Esophagus squamous epithelium (tissue), 5 donors: ENCODE measurements at regions not wholly inside any gene's neighbourhood (a gene's known extent, or its start where the extent isn't known, plus 50 kb on each side); places are given as distances from the start of the nearest gene placed in this dataset.

ENCODE experiments used
- DNase-seq: peaks from one replicate; lab custom pipeline; 2025; lab: John Stamatoyannopoulos, UW
- H3K27ac ChIP-seq, 4 donors: fragments of 200-600 bp; sonication (generic); one replicate each; pipeline ENCODE4 v1.5.1; 2016 to 2019; ENCODE audit warnings: mild to moderate bottlenecking in 1 of 4
- H3K27me3 ChIP-seq, 4 donors: fragments of 200-600 bp; sonication (generic); 1 replicate in 3 of 4; 2 replicates in 1 of 4; pipeline versions ENCODE4 v1.5.1 to v1.6.0; 2017 to 2021; ENCODE audit warnings: antibody characterized with exemption in 1 of 4
- H3K36me3 ChIP-seq, 3 donors: fragments of 200-600 bp; sonication (generic); one replicate each; pipeline ENCODE4 v1.5.1; 2016 to 2019
- H3K4me1 ChIP-seq, 3 donors: fragments of 200-600 bp; sonication (generic); one replicate each; pipeline ENCODE4 v1.5.1; 2017 to 2019
- H3K4me3 ChIP-seq, 4 donors: fragments of 200-600 bp; sonication (generic); 1 replicate in 3 of 4; 2 replicates in 1 of 4; pipeline ENCODE4 v1.5.1; 2016 to 2019; ENCODE audit warnings: mild to moderate bottlenecking in 2 of 4, moderate library complexity in 1 of 4
- H3K9me3 ChIP-seq, 3 donors: fragments of 200-600 bp; sonication (generic); one replicate each; pipeline ENCODE4 v1.5.1; 2016 to 2019
- CTCF ChIP-seq, 6 experiments: fragments of 450-650 bp in 4 of 6; fragments of 200-600 bp in 2 of 6; sonication (generic) in 2 of 6; IDR thresholded peaks; one replicate each; pipeline ENCODE4 v1.5.1; 2016 to 2019; ENCODE audit warnings: antibody characterized with exemption in 6 of 6, mild to moderate bottlenecking in 4 of 6, moderate library complexity in 4 of 6
- POLR2A ChIP-seq, 4 donors: fragments of 450-650 bp; IDR thresholded peaks; one replicate each; pipeline ENCODE4 v1.6.1; 2017; ENCODE audit warnings: antibody characterized with exemption in 4 of 4, mild to moderate bottlenecking in 4 of 4, moderate library complexity in 3 of 4
- WGBS, 2 donors: methylation state at CpG; one replicate each; pipeline ENCODE4 v1.1.5; 2018; 5-methylcytosine and 5-hydroxymethylcytosine counted together
- intact Hi-C: fragments of 100-400 bp; cut with DNase I; formaldehyde crosslinking; loops from one replicate; pipeline ENCODE4 v1.15.0; 2022
- donor health status: DM: yes; HTN: yes; CAD: no.

DNA sequence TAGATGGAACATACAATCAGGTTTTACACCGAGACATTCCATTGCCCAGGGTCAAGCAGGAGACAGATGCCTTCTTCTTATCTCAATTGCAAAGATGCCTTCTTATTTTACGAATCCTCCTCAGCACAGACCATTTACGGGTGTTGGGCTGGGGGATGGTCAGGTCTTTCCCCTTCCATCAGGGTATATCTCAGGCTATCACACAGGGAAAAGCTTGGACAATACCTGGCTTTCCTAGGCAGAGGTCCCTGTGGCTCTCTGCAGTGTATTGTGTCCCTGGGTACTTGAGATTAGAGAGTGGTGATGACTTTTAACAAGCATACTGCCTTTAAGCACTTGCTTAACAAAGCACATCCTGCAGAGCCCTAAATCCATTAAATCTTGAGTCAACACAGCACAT lies 1249.2 kb downstream of the NLGN4Y start:
- H3K4me1 ChIP-seq = no peaks in the 10 kb centered on the region
- 64% methylated on average over 3 of the region's 3 CpGs; no CpG with 5 or more reads in 1 of the 2 donors for WGBS, 2 donors
- intact Hi-C loops = no loop called here
- no peak overlapping the region for H3K4me3 ChIP-seq
- no peak overlapping the region for H3K27ac ChIP-seq
- DNase-seq = no peak
- no peaks in the 10 kb centered on the region for H3K9me3 ChIP-seq
- TF ChIP-seq POLR2A (IDR thresholded peaks at IDR 0.05) (no peak), CTCF (IDR thresholded peaks at IDR 0.05) (no peak)
- H3K36me3 ChIP-seq = no peaks in the 10 kb centered on the region
- H3K27me3 ChIP-seq = no peaks in the 10 kb centered on the region

- TF ChIP-seq CTCF (IDR thresholded peaks at IDR 0.05) = no peak
- no peak for TF ChIP-seq POLR2A (IDR thresholded peaks at IDR 0.05)
- no peaks in the 10 kb centered on the region for H3K27me3 ChIP-seq
- H3K4me1 ChIP-seq = no peaks in the 10 kb centered on the region
- H3K9me3 ChIP-seq = no peaks in the 10 kb centered on the region
- H3K4me3 ChIP-seq = no peak overlapping the region
- no peaks in the 10 kb centered on the region for H3K36me3 ChIP-seq
- 63% methylated on average over 3 of the region's 3 CpGs; no CpG with 5 or more reads in 1 of the 2 donors for WGBS, 2 donors
- no peak overlapping the region for H3K27ac ChIP-seq
- no peak for DNase-seq
- intact Hi-C loops = no loop called here
Measured at GRCh38 chrY:15775880-15776279, 1251.6 kb downstream of the NLGN4Y start.

DNA sequence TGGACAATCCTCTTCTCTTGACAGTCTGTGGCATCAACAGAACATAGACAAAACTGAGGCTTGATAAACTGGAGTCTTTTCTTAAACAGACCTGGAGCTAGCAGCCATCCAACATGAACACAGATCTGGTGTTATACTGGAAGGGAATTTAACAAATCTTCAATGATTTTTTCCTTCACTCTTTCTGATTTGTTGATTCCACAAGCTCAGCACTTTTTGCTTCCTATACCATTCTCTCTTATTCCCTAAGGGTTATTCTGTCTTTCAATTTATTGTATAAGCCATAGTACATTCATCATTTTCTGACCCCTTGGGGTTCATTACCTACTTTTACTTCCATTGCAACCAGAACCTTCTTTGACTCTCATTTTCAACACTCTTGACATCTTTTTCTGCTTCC lies 1255.6 kb downstream of the NLGN4Y start:
- no peak for DNase-seq
- Histone ChIP-seq H3K27me3 (no peaks in the 10 kb centered on the region), H3K27ac (no peak overlapping the region), H3K9me3 (no peaks in the 10 kb centered on the region), H3K4me1 (no peaks in the 10 kb centered on the region), H3K4me3 (no peak overlapping the region), H3K36me3 (no peaks in the 10 kb centered on the region)
- intact Hi-C loops = no loop called here
- TF ChIP-seq POLR2A (IDR thresholded peaks at IDR 0.05) = no peak
- no peak for TF ChIP-seq CTCF (IDR thresholded peaks at IDR 0.05)

GRCh38 chrY:15800021-15800420 lies 1275.7 kb downstream of the NLGN4Y start:
- Histone ChIP-seq H3K9me3 (no peaks in the 10 kb centered on the region), H3K27me3 (no peaks in the 10 kb centered on the region), H3K4me1 (no peaks in the 10 kb centered on the region), H3K4me3 (no peak overlapping the region), H3K27ac (no peak overlapping the region), H3K36me3 (no peaks in the 10 kb centered on the region)
- intact Hi-C loops = no loop called here
- DNase-seq = no peak
- TF ChIP-seq POLR2A (IDR thresholded peaks at IDR 0.05) (no peak), CTCF (IDR thresholded peaks at IDR 0.05) (no peak)
- 38% methylated on average over 1 of the region's 3 CpGs; no CpG with 5 or more reads in 1 of the 2 donors for WGBS, 2 donors

DNA sequence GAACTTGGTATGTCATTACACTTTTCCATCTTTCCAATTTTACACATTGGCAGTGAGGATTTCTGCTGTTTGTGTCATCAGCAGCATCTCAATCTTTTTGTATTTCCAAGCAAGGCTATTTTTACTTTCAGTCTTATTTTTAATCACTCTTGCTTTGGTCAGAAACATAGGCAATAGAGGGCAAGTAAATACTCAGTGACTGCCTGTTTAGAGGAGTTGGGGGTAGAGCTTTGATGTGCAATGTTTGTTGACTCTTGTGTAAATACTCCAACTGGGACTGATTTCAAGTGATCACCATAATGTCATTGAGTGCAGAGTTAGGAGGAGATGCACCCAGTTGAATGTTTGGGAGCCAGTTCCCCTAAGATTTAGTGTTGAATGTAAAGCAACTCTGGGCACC lies 1281.7 kb downstream of the NLGN4Y start:
- no peak overlapping the region for H3K27ac ChIP-seq
- DNase-seq = no peak
- no peaks in the 10 kb centered on the region for H3K9me3 ChIP-seq
- no peaks in the 10 kb centered on the region for H3K36me3 ChIP-seq
- intact Hi-C loops = no loop called here
- H3K4me1 ChIP-seq = no peaks in the 10 kb centered on the region
- H3K27me3 ChIP-seq = no peaks in the 10 kb centered on the region
- H3K4me3 ChIP-seq = no peak overlapping the region
- TF ChIP-seq POLR2A (IDR thresholded peaks at IDR 0.05) (no peak), CTCF (IDR thresholded peaks at IDR 0.05) (no peak)
